GM23338 (cell line): ENCODE measurements at regions not wholly inside any gene's neighbourhood (a gene's known extent, or its start where the extent isn't known, plus 50 kb on each side); places are given as distances from the start of the nearest gene placed in this dataset.

Experiments
- ATAC-seq: fragments of 200-7000 bp; cut with Tn5 transposase; 3 replicates; pipeline ENCODE4 v1.9.1; 2020
- DNase-seq: peaks from one replicate; pipeline ENCODE4 v3.0.0-alpha.2; 2015; ENCODE audit warnings: low spot score
- H2AFZ ChIP-seq: fragments of 200-600 bp; sonication (generic); 2 replicates; pipeline ENCODE4 v1.8.0; 2016; ENCODE audit warnings: antibody characterized with exemption, mild to moderate bottlenecking, moderate library complexity
- H3F3A ChIP-seq: fragments of 200-600 bp; sonication (generic); replicated peaks from 2 replicates; pipeline ENCODE4 v1.8.0; 2017; ENCODE audit warnings: antibody characterized with exemption, mixed run types, low read depth
- H3K27ac ChIP-seq: fragments of 200-600 bp; sonication (generic); 2 replicates; pipeline ENCODE4 v1.6.1; 2016; ENCODE audit warnings: low read depth
- H3K27me3 ChIP-seq: fragments of 200-600 bp; sonication (generic); 2 replicates; pipeline ENCODE4 v1.8.0; 2016; ENCODE audit warnings: mild to moderate bottlenecking, mixed run types, moderate library complexity; ENCODE audit not compliant: insufficient read depth
- H3K36me3 ChIP-seq: fragments of 200-600 bp; sonication (generic); 2 replicates; pipeline ENCODE4 v1.8.0; 2016; ENCODE audit warnings: mild to moderate bottlenecking; ENCODE audit not compliant: insufficient read depth
- H3K4me1 ChIP-seq: fragments of 200-600 bp; sonication (generic); 2 replicates; pipeline ENCODE4 v1.8.0; 2016; ENCODE audit warnings: mild to moderate bottlenecking, moderate library complexity; ENCODE audit not compliant: insufficient read depth
- H3K4me2 ChIP-seq: fragments of 200-600 bp; sonication (generic); 2 replicates; pipeline ENCODE4 v1.7.1; 2017; ENCODE audit warnings: mixed run types
- H3K4me3 ChIP-seq: fragments of 200-600 bp; sonication (generic); 2 replicates; pipeline ENCODE4 v1.6.1; 2016; ENCODE audit warnings: mixed run types
- H3K79me2 ChIP-seq: fragments of 200-600 bp; sonication (generic); replicated peaks from 2 replicates; pipeline ENCODE4 v1.8.0; 2017; ENCODE audit warnings: mild to moderate bottlenecking; ENCODE audit not compliant: insufficient read depth
- H3K9me2 ChIP-seq: fragments of 200-600 bp; sonication (generic); 2 replicates; pipeline ENCODE4 v1.8.0; 2017; ENCODE audit not compliant: insufficient read depth
- H4K20me1 ChIP-seq: fragments of 200-600 bp; sonication (generic); replicated peaks from 2 replicates; pipeline ENCODE4 v1.8.0; 2017; ENCODE audit warnings: mild to moderate bottlenecking; ENCODE audit not compliant: insufficient read depth
- H3K27ac Mint-ChIP-seq: 2 replicates; pipeline ENCODE4 v1.8.0; 2020; ENCODE audit warnings: inconsistent platforms, mild to moderate bottlenecking, moderate library complexity, mixed read lengths
- H3K27me3 Mint-ChIP-seq: 3 replicates; pipeline ENCODE4 v1.8.0; 2022; ENCODE audit warnings: low read depth, mild to moderate bottlenecking, moderate library complexity, mixed read lengths, inconsistent platforms; ENCODE audit not compliant: insufficient read depth, poor library complexity
- H3K36me3 Mint-ChIP-seq: 3 replicates; pipeline ENCODE4 v1.8.0; 2021; ENCODE audit warnings: low read depth, mild to moderate bottlenecking, inconsistent platforms, moderate library complexity, mixed read lengths
- H3K4me1 Mint-ChIP-seq: 3 replicates; pipeline ENCODE4 v1.8.0; 2020; ENCODE audit warnings: mild to moderate bottlenecking, inconsistent platforms, mixed read lengths
- H3K4me3 Mint-ChIP-seq: 3 replicates; pipeline ENCODE4 v1.8.0; 2021; ENCODE audit warnings: moderate library complexity, mild to moderate bottlenecking, inconsistent platforms, mixed read lengths
- H3K9me3 Mint-ChIP-seq: 3 replicates; pipeline ENCODE4 v1.8.0; 2020; ENCODE audit warnings: moderate library complexity, mild to moderate bottlenecking, inconsistent platforms, mixed read lengths
- CTCF ChIP-seq, 2 experiments: fragments of 200-600 bp in 1 of 2; sonication (generic) in 1 of 2; conservative IDR thresholded peaks; 2 replicates each; pipeline versions ENCODE4 v1.5.1 to v1.6.1; 2016 to 2017; ENCODE audit warnings: antibody characterized with exemption in 2 of 2, low read depth in 2 of 2, mild to moderate bottlenecking in 2 of 2, moderate library complexity in 1 of 2
- EZH2phosphoT487 ChIP-seq: fragments of 200-600 bp; sonication (generic); IDR thresholded peaks from one replicate; pipeline ENCODE4 v1.8.1; 2018; ENCODE audit warnings: antibody characterized with exemption; ENCODE audit not compliant: unreplicated experiment
- JUNB ChIP-seq: IDR thresholded peaks from one replicate; pipeline ENCODE4 v1.6.1; 2016; ENCODE audit warnings: antibody characterized with exemption; ENCODE audit not compliant: unreplicated experiment
- REST ChIP-seq: IDR thresholded peaks from one replicate; pipeline ENCODE4 v1.6.1; 2018; ENCODE audit warnings: antibody characterized with exemption; ENCODE audit not compliant: unreplicated experiment
- STAT1 ChIP-seq: IDR thresholded peaks from one replicate; pipeline ENCODE4 v1.6.1; 2016; ENCODE audit warnings: antibody characterized with exemption; ENCODE audit not compliant: unreplicated experiment
- ZNF462 ChIP-seq: fragments of 250-450 bp; sonication (Bioruptor Pico); IDR thresholded peaks from 2 replicates; pipeline ENCODE4 v1.5.0; 2020; ENCODE audit warnings: mild to moderate bottlenecking, moderate library complexity

- Histone ChIP-seq H3F3A (no peaks in the 10 kb centered on the region), H3K27me3 (no peaks in the 10 kb centered on the region), H3K4me3 (no peak overlapping the region), H3K36me3 (no peaks in the 10 kb centered on the region), H4K20me1 (no peaks in the 10 kb centered on the region), H3K4me2 (no peak overlapping the region), H3K4me1 (no peaks in the 10 kb centered on the region), H3K79me2 (no peaks in the 10 kb centered on the region), H3K9me2 (peaks cover 5% of the 10 kb centered on the region; the same call in 1 of the 2 replicates), H2AFZ (no peak overlapping the region), H3K27ac (no peak overlapping the region)
- Mint-ChIP-seq H3K36me3 (no peaks in the 10 kb centered on the region), H3K27me3 (no peaks in the 10 kb centered on the region), H3K27ac (no peak overlapping the region), H3K4me3 (no peak overlapping the region), H3K9me3 (no peaks in the 10 kb centered on the region), H3K4me1 (peaks cover 4% of the 10 kb centered on the region; the same call in 1 of the 3 replicates)
- DNase-seq (no peak), ATAC-seq (no peak)
- TF ChIP-seq ZNF462 = no peak
- no peak for TF ChIP-seq CTCF (conservative IDR thresholded peaks at IDR 0.05; ENCODE audit: low read depth in 2 of 2)
- TF ChIP-seq STAT1 = no peak
- TF ChIP-seq EZH2phosphoT487 = no peak
- no peak for TF ChIP-seq JUNB
- TF ChIP-seq REST = no peak
These were observed 137.7 kb upstream of the MMADHC start for GRCh38 chr2:149725234-149725633.
